ENCODE measurements at regions not wholly inside any gene's neighbourhood (a gene's known extent, or its start where the extent isn't known, plus 50 kb on each side); places are given as distances from the start of the nearest gene placed in this dataset.

GRCh38 chr1:34279971-34280370 lies 103.3 kb downstream of the C1orf94 start:
- no peak for DNase-seq (ENCODE audit: low spot score)
- TF ChIP-seq, protein P1, sequence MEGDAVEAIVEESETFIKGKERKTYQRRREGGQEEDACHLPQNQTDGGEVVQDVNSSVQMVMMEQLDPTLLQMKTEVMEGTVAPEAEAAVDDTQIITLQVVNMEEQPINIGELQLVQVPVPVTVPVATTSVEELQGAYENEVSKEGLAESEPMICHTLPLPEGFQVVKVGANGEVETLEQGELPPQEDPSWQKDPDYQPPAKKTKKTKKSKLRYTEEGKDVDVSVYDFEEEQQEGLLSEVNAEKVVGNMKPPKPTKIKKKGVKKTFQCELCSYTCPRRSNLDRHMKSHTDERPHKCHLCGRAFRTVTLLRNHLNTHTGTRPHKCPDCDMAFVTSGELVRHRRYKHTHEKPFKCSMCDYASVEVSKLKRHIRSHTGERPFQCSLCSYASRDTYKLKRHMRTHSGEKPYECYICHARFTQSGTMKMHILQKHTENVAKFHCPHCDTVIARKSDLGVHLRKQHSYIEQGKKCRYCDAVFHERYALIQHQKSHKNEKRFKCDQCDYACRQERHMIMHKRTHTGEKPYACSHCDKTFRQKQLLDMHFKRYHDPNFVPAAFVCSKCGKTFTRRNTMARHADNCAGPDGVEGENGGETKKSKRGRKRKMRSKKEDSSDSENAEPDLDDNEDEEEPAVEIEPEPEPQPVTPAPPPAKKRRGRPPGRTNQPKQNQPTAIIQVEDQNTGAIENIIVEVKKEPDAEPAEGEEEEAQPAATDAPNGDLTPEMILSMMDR (conservative IDR thresholded peaks at IDR 0.05; ENCODE audit: low read length) = no peak
- no peak for TF ChIP-seq EZH2phosphoT487 (IDR thresholded peaks at IDR 0.05; ENCODE audit: borderline replicate concordance, low read depth, low read length)
- ChIA-PET POLR2A (no interaction called here), CTCF (ENCODE audit: unreplicated experiment) (no interaction called here)
- no peak overlapping the region for H3K4me2 ChIP-seq (ENCODE audit: low read length)
- no peak overlapping the region for H3K27ac ChIP-seq (ENCODE audit: low read depth, low read length, poor library complexity, severe bottlenecking)
- intact Hi-C loops (cut with micrococcal nuclease; ENCODE audit: unreplicated experiment) = no loop called here
- no peaks in the 10 kb centered on the region for H3K79me2 ChIP-seq (ENCODE audit: insufficient read depth, low read depth, low read length)
- H3K4me3 ChIP-seq (ENCODE audit: low read depth, low read length, poor library complexity, severe bottlenecking) = no peak overlapping the region
- no peak overlapping the region for H2AFZ ChIP-seq (ENCODE audit: low read length)
- no peaks in the 10 kb centered on the region for H3K36me3 ChIP-seq (ENCODE audit: insufficient read depth, low read length)
- BruUV-seq (replicated peaks) = no TSS peak
- H3K4me1 ChIP-seq (ENCODE audit: insufficient read depth, low read length, poor library complexity, severe bottlenecking) = no peaks in the 10 kb centered on the region
- no peaks in the 10 kb centered on the region for H3K9me2 ChIP-seq (ENCODE audit: insufficient read depth, low read length)
- H4K20me1 ChIP-seq (ENCODE audit: insufficient read depth, low read length) = no peaks in the 10 kb centered on the region
- no peaks in the 10 kb centered on the region for H3K9me3 ChIP-seq (ENCODE audit: low read length)

GRCh38 chr1:34280509-34280908 lies 103.8 kb downstream of the C1orf94 start:
- Histone ChIP-seq H2AFZ (ENCODE audit: low read length) (no peak overlapping the region), H3K4me1 (ENCODE audit: insufficient read depth, low read length, poor library complexity, severe bottlenecking) (no peaks in the 10 kb centered on the region), H3K4me2 (ENCODE audit: low read length) (no peak overlapping the region), H3K27ac (ENCODE audit: low read depth, low read length, poor library complexity, severe bottlenecking) (no peak overlapping the region), H3K4me3 (ENCODE audit: low read depth, low read length, poor library complexity, severe bottlenecking) (no peak overlapping the region), H3K9me3 (ENCODE audit: low read length) (no peaks in the 10 kb centered on the region), H3K9me2 (ENCODE audit: insufficient read depth, low read length) (no peaks in the 10 kb centered on the region), H3K79me2 (ENCODE audit: insufficient read depth, low read depth, low read length) (no peaks in the 10 kb centered on the region), H4K20me1 (ENCODE audit: insufficient read depth, low read length) (no peaks in the 10 kb centered on the region), H3K36me3 (ENCODE audit: insufficient read depth, low read length) (no peaks in the 10 kb centered on the region)
- intact Hi-C loops (cut with micrococcal nuclease; ENCODE audit: unreplicated experiment) = no loop called here
- TF ChIP-seq, protein P1 (conservative IDR thresholded peaks at IDR 0.05; ENCODE audit: low read length) = no peak
- no peak for TF ChIP-seq EZH2phosphoT487 (IDR thresholded peaks at IDR 0.05; ENCODE audit: borderline replicate concordance, low read depth, low read length)
- no TSS peak for BruUV-seq (replicated peaks)
- POLR2A ChIA-PET = interaction anchor here (0.6 to 0.9 kb wide), 2 partner anchors 19 to 259 kb away, joined by 3 to 4 read pairs; no protein-coding TSS in a partner anchor
- CTCF ChIA-PET (ENCODE audit: unreplicated experiment) = no interaction called here
- DNase-seq (ENCODE audit: low spot score) = no peak

GRCh38 chr1:34283142-34283541 lies 106.4 kb downstream of the C1orf94 start:
- no peak for DNase-seq (ENCODE audit: low spot score)
- Histone ChIP-seq H3K9me3 (ENCODE audit: low read length) (no peaks in the 10 kb centered on the region), H2AFZ (ENCODE audit: low read length) (no peak overlapping the region), H3K27ac (ENCODE audit: low read depth, low read length, poor library complexity, severe bottlenecking) (no peak overlapping the region), H3K4me3 (ENCODE audit: low read depth, low read length, poor library complexity, severe bottlenecking) (no peak overlapping the region), H3K4me1 (ENCODE audit: insufficient read depth, low read length, poor library complexity, severe bottlenecking) (no peaks in the 10 kb centered on the region), H3K36me3 (ENCODE audit: insufficient read depth, low read length) (no peaks in the 10 kb centered on the region), H3K9me2 (ENCODE audit: insufficient read depth, low read length) (no peaks in the 10 kb centered on the region), H4K20me1 (ENCODE audit: insufficient read depth, low read length) (no peaks in the 10 kb centered on the region), H3K4me2 (ENCODE audit: low read length) (no peak overlapping the region), H3K79me2 (ENCODE audit: insufficient read depth, low read depth, low read length) (no peaks in the 10 kb centered on the region)
- ChIA-PET POLR2A (no interaction called here), CTCF (ENCODE audit: unreplicated experiment) (no interaction called here)
- no TSS peak for BruUV-seq (replicated peaks)
- TF ChIP-seq EZH2phosphoT487 (IDR thresholded peaks at IDR 0.05; ENCODE audit: borderline replicate concordance, low read depth, low read length) = no peak
- TF ChIP-seq, protein P1 (conservative IDR thresholded peaks at IDR 0.05; ENCODE audit: low read length) = no peak
- intact Hi-C loops (cut with micrococcal nuclease; ENCODE audit: unreplicated experiment) = no loop called here

All from OCI-LY7 (cell line).